ENCODE measurements at regions not wholly inside any gene's neighbourhood (a gene's known extent, or its start where the extent isn't known, plus 50 kb on each side); places are given as distances from the start of the nearest gene placed in this dataset.
"Not testable (repeated sequence)": the region's sequence is repeated elsewhere in the genome, so short reads cannot be mapped to it uniquely, and the experiment has no call there.

GRCh38 chr4:129999156-129999555 lies 903.2 kb downstream of the C4orf33 start:
- DNase-seq (ENCODE audit: low spot score): no peak

GRCh38 chr4:130008461-130008860 lies 912.5 kb downstream of the C4orf33 start:
- no peak for DNase-seq (ENCODE audit: low spot score)

GRCh38 chr4:130012806-130013205 lies 916.9 kb downstream of the C4orf33 start:
- DNase-seq (ENCODE audit: low spot score): not testable (repeated sequence)

DNA sequence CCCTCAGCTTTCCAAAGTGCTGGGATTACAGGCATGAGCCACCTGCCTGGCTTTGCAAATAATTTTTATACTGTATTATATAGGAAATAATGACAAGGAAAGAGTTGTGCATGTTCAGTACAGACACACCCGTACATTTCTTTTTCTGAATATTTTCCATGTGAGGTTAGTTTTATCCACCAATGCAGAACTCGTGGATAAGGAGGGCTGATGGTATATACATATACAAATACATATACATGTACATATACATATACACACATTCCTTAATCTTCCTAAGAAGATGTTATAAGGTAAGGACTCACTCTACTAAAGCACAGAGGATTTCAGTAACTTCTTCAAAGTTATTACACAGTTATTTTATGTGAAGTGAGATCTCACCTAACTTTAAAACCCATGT lies 925.8 kb downstream of the C4orf33 start:
- DNase-seq (ENCODE audit: low spot score): no peak

- DNase-seq (ENCODE audit: low spot score): no peak
Observed at GRCh38 chr4:130023088-130023487, 927.1 kb downstream of the C4orf33 start.

- no peak for DNase-seq (ENCODE audit: low spot score)
Observed at GRCh38 chr4:130025701-130026100, 929.7 kb downstream of the C4orf33 start.

DNA sequence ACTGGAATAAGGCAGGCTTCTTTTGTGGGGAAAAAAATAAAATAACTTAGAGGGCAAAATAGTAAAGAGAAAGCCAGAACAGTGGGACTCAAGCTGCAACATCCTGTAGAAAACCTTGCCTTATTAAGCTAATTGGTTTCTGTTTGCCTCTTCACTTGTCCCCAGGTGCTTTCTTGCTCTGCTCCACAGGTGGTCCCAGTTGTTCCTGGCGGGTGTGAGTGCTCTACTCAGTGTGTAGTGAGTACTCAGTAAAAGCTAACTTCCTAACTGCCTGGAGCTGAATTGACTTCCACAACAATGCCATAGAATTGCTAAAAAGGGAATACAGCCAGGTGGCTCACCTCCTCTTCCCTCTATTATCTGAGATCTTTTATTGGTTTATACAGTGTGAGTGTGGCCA lies 930.2 kb downstream of the C4orf33 start:
- no peak for DNase-seq (ENCODE audit: low spot score)

DNA sequence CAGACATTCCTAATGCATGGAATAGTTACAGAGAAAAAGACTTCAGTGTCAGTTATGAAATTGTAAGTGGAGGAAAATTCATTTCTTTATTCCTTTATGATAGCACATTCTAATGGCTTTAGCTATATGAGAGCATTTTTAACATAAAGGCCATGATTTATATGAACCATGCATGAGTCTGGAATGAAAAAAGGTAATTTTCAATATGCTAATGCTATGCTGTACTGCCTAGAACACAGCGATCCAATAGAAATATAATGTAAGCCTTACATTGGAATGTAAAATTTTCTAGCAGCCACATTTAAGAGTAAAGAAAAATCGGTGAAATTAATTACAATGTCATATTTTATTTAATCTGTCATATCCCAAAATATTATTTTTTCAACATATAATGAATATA lies 932.0 kb downstream of the C4orf33 start:
- DNase-seq (ENCODE audit: low spot score): no peak

- DNase-seq (ENCODE audit: low spot score): no peak
Observed at GRCh38 chr4:130028552-130028951, 932.6 kb downstream of the C4orf33 start.

DNA sequence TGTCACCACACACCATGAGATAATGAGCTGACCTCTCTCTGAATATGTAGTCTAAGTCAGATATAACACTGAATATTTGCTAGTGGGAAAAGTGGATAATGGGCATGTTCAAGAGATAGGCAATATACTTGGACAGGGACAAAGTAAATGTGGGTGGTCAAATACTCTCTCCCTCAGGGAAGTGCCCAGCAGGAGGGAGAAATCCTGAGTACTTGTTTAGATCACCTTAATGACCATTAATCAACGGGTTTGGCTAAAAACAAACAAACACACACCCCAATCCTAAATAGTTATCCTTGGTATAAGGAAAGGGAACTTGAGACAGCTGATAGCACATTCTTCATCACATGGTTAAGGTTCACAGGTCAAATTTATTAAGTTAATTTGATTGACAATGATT lies 933.5 kb downstream of the C4orf33 start:
- no peak for DNase-seq (ENCODE audit: low spot score)

DNA sequence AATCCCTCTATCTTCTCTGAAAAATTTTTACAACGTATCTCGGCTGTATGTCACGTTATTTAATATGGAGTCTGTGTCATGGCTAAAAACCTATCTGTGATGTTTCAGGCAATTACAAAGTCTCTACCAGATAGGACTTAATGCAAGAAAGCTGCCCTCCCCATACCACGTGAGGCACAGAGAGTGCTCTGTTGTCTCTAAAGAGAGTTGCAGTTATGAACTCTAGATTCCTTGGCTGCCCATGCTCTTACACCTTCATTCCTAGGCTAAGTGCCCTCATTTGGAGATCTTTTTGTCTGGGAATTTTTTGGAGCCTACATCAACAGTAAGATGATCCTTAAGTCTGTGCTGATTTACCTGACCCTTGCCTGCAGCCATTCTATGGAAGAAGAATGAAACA lies 935.9 kb downstream of the C4orf33 start:
- DNase-seq (ENCODE audit: low spot score): no peak

DNA sequence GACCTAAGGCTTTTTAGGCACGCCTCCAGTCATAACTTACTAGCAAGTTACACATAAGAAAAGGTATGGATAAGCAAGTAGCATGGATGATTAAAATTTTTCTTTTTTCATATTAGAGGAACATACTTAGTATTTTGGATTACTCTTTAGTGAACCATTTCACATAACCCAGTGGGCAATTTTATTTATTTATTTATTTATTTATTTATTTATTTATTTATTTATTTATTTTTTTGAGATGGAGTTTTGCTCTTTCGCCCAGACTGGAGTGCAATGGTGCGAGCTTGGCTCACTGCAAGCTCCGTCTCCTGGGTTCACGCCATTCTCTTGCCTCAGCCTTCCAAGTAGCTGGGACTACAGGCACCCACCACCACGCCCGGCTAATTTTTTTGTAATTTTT lies 937.7 kb downstream of the C4orf33 start:
- DNase-seq (ENCODE audit: low spot score): not testable (repeated sequence)

DNA sequence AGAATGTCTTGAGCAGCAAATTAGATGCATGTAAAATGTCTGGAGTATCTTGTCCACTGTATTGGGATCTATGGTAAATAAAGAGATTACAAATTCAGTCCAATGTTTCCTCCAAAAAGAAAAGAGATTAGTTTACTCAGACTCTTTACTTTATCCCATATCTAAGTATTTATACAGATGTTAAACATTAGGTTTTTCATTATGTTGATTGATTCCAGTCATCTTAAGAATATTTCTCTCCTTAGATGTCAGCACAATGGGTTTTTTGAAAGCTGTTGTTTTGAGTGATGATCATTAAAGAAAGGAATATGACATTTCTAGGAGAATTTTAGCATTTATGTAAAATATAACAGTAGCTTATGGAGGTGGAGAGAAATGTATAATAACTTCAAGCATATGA lies 938.9 kb downstream of the C4orf33 start:
- DNase-seq (ENCODE audit: low spot score): no peak

GRCh38 chr4:130035391-130035790 lies 939.4 kb downstream of the C4orf33 start:
- DNase-seq (ENCODE audit: low spot score): no peak

DNA sequence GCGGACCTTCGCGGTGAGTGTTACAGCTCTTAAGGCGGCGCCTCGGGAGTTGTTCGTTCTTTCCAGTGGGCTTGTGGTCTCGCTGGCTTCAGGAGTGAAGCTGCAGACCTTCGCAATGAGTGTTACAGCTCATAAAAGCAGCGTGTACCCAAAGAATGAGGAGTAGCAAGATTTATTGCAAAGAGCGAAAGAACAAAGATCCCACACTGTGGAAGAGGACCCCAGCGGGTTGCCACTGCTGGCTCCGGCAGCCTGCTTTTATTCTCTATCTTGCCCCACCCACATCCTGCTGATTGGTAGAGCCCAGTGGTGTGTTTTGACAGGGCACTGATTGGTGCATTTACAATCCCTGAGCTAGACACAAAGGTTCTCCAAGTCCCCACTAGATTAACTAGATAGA lies 941.9 kb downstream of the C4orf33 start:
- DNase-seq (ENCODE audit: low spot score): not testable (repeated sequence)

DNA sequence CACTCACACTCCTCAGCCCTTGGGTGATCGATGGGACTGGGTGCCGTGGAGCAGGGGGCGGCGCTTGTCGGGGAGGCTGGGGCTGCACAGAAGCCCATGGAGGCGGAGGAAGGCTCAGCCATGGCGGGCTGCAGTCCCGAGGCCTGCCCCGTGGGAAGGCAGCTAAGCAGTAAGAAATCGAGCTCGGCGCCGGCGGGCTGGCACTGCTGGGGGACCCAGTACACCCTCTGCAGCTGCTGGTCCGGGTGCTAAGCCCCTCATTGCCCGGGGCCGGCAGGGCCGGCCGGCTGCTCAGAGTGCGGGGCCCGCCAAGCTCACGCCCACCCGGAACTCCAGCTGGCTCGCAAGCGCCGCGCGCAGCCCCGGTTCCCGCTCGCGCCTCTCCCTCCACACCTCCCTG lies 942.6 kb downstream of the C4orf33 start:
- not testable (repeated sequence) for DNase-seq (ENCODE audit: low spot score)

GRCh38 chr4:130043732-130044160 lies 947.8 kb downstream of the C4orf33 start:
- no peak for DNase-seq (ENCODE audit: low spot score)

- DNase-seq (ENCODE audit: low spot score): no peak
Observed at GRCh38 chr4:130044788-130045531, 949.0 kb downstream of the C4orf33 start.

DNA sequence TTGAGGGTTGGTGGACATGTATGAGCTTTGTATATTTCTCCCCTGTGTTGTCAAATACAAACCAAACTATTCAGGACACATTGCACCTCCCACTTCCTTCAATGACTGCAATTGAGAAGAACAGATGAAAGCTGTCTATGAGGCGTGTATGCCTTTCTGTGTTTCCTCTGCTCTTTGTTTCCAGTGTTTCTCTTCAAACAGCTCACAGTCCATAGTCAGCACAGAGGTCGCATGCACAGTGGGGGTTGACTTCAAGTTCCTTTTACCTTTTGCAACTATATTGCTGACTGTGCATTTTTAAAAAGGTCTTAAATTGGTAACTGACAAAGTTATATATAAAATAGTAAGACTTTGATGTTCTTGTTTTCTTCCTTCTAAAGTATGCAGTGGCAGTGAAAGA lies 957.8 kb downstream of the C4orf33 start:
- no peak for DNase-seq (ENCODE audit: low spot score)

- no peak for DNase-seq (ENCODE audit: low spot score)
Observed at GRCh38 chr4:130054908-130055307, 959.0 kb downstream of the C4orf33 start.

DNA sequence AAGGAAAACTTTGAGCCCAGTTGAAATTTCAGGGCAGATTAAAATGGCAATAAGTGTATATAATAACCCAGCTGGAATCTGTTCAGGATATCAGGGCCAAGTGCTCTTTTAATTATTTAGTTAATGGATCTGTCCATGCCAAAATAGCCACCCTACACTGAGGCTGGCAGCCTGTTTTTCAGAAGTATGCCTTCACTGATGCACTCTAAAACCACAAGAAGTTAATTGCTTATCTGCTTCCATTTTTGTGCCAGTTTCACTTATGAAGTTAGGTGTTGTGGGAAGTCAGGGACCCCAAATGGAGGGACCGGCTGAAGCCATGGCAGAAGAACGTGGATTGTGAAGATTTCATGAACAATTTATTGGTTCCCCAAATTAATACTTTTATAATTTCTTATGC lies 960.3 kb downstream of the C4orf33 start:
- DNase-seq (ENCODE audit: low spot score): no peak

GRCh38 chr4:130064471-130064870 lies 968.5 kb downstream of the C4orf33 start:
- no peak for DNase-seq (ENCODE audit: low spot score)

- DNase-seq (ENCODE audit: low spot score): no peak
Observed at GRCh38 chr4:130067419-130067818, 971.5 kb downstream of the C4orf33 start.

- DNase-seq (ENCODE audit: low spot score): no peak
Observed at GRCh38 chr4:130068072-130068471, 972.1 kb downstream of the C4orf33 start.

Measured in CD4-positive, alpha-beta T cell treated with Interleukin-15 for 4 hours (primary cell).